ENCODE measurements at regions not wholly inside any gene's neighbourhood (a gene's known extent, or its start where the extent isn't known, plus 50 kb on each side); places are given as distances from the start of the nearest gene placed in this dataset.

GRCh38 chr16:29151317-29151716 lies 166.5 kb downstream of the LAT start:
- TF ChIP-seq EZH2 (IDR thresholded peaks at IDR 0.05) (no peak), POLR2AphosphoS5 (IDR thresholded peaks at IDR 0.05; ENCODE audit: borderline replicate concordance, low read depth, low read length) (no peak), FOXP2 (optimal IDR thresholded peaks at IDR 0.05; ENCODE audit: control extremely low read depth, extremely low read length, insufficient read depth) (no peak)
